HT1080 (cell line): ENCODE measurements at regions not wholly inside any gene's neighbourhood (a gene's known extent, or its start where the extent isn't known, plus 50 kb on each side); places are given as distances from the start of the nearest gene placed in this dataset.
A peak's percentile ranks its signal among the peaks of the same experiment; 100 is the strongest.
"Not testable (repeated sequence)": the region's sequence is repeated elsewhere in the genome, so short reads cannot be mapped to it uniquely, and the experiment has no call there.

ENCODE experiments used
- DNase-seq: peaks from one replicate; pipeline ENCODE4 v3.0.0-alpha.2; 2015; ENCODE audit warnings: low read depth

DNA sequence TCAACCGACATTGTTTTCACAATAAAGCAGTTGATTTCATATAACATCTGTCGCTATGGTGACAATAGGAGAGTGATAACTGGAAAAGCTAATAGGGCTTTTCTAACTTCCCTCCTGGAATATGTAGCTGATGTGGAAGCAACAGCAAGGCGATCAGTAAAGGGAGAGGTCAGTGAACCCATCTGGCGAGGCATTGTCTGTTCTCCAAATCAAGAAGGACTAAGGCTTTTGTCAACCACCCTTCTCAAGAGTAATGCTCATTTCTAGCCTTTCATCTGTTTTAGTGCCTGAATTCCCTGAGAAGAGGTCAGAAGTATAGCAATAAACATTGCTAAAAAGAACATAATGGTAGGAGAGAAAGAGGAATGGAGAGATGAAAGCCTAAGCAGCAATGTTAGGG is 201.3 kb downstream of the AKAP7 start:
- DNase-seq, result no peak

DNA sequence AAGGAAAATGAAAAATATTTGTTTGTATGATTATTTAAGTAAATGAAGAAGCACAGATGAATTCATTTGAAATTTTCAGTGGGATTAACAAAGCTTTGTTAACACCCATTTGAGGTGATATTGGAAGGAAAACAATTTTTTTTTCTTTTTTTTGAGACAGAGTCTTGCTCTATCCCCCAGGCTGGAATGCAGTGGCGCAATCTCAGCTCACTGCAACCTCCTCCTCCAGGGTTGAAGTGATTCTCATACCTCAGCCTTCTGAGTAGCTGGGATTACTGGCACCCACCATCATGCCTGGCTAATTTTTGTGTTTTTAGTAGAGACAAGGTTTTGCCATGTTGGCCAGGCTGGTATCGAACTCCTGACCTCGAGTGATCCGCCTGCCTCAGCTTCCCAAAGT is 211.6 kb downstream of the AKAP7 start:
- not testable (repeated sequence) for DNase-seq

DNA sequence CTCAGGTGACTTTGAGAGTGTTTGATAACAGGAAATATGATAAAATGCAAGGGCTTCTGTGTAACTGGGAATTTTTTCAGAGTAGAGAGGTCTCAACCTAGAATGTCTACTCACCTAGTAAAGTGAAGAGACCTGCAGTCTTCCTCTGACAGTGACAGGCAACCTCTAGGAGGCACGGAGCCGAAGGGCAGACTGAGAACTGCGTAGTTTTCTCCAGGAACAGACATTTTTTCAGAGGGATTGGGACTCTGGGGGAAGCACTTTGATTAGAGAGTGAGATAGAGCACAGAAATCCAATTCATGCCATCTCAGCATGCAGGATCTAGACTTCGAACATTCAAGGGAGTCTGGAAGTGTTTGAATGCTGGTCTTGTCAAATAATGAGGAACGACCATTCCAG is 213.3 kb downstream of the AKAP7 start:
- DNase-seq, result no peak

DNA sequence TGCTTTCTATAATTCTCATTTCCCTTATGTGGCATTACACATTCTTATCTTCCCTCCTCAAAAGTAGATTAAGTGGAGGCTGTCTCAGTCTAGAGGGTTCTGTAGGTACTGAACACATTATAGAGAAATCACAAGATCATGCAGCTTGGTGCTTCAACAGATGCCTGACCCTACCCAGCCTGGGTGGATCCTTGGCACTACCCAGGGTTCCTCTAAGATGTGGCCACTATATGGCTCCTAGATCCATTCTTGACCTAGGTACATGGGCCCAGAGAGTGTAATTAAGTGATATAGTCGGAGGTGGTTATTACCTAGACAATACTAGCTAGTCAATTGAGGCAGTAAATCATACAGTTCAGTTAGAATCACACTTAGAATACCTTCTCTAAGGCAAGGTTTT is 213.9 kb downstream of the AKAP7 start:
- no peak for DNase-seq

DNA sequence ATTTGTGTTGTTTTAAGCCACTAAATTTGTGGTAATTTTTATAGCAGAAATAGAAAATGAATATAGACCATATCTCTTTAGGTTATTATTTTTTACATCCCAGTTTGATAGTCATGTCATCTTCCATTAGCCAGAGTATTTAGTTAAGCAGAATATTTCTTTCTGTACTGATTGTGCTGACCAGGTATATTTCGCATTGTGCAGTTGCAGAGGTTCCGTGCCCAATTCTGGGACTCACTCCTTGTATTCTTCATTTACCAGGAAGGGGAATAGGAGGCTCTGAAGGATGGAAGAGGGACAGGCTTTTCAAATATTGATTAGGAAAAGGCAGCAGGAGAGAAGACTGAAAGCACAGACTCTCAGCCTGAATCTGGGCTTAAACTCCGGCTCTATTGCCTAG is 217.8 kb downstream of the AKAP7 start:
- no peak for DNase-seq

DNA sequence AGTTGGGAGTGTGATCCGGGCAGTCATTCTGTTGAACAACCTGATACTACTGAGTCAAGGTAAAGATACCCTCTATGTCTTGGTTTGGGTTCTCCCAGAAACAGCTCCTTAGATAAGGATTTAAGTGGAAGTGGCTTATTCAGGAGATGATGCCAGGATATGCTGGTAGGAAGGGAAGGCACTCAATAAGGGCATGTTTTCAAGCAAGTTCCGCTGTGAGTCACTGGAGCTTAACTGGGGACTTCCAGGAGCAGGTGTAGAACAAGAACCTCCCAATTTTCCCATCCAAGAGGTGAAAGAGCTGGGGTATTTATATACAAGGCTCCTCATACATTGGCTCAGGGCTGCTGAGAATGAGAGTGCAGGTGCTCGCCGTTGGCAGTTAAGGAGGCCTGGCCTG is 218.6 kb downstream of the AKAP7 start:
- no peak for DNase-seq

DNA sequence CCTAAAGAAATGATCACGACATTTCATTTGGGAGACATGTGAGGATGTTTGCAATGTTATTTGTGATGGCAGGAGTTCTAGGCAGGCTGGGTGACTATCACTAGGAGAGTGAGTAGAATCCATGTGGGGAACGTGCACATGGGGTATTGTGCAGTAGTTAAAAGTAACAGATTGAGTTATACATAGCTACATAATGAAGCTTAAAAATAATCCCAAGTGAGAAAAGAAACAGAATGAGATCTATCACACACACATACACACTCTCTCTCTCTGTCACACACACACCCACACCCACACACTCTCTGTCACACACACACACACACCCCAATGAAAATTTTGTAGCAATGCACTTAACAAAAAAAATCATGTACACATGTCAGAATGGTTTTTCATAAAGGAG is 218.7 kb upstream of the ARG1 start:
- DNase-seq, result no peak

DNA sequence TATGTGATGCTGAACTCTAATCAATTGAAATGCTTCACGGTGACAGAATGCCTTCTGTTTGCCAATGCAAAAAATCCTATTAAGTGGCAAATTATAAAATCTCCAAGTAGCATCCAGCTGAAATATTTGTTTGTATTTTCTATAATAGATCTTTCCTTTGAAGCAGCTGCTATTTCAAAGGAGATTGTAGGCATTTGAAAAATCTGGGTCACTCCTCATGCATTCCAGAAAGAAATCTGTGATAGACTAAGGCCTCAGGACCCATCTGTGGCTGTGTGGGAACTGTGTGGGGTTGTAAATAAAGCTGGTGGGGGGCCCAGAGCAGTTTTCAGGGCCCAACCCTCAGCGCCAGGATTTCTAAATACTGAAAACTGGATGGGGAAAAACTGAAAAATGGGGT is 216.9 kb upstream of the ARG1 start:
- no peak for DNase-seq

DNA sequence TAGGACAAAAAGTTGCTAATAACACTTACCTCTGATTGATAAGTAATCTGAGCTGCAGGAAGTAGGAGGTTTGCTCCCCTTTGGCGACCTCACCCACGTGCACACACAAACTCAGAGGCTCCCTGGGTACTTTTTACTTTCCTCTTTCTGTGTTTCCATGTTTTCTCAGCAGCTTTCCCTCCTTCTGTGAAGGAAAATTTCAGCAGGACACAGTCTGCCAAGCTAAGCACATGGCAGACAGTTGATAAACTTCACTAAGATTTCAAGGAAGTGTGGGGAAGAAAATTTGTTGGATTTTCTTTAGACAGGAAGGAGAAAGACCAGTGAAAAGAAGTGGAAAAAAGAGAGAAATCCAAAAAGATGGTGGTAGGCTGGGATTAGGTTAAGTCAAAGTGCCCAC is 215.5 kb upstream of the ARG1 start:
- no peak for DNase-seq

DNA sequence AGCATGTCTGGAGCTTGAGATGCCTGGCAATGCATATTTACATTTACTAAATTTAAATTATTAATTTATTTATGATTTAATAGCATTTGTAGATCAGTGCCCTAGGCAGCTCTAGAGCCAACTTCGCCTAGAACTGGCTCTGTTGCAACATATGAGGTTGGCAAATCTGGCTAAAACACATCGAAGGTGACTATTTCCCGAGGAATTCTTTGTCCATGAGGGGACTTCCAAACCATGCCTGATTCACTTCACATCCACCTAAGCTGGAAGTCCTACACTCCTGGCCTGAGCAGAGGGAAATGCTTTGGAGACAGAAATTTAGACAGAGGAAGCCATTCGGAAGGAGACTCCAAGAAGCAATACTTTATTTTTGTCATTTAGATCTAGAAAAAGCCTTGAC is 211.0 kb upstream of the ARG1 start:
- peak; percentile 29 for DNase-seq

DNA sequence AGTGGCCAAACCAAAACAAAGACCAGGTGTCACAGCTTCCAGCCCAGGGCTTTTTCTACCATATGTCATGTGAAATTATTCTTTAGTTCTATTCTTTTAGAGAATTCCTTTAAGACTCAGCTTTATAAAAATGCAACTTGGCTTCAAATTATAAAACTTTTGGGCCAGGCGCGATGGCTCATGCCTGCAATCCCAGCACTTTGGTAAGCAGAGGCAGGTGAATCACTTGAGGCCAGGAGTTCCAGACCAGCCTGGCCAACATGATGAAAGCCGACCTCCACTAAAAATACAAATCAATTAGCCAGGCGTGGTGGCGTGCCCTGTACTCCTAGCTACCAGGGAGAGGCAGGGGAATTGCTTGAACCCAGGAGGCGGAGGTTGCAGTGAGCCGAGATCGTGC is 210.3 kb upstream of the ARG1 start:
- no peak for DNase-seq

DNA sequence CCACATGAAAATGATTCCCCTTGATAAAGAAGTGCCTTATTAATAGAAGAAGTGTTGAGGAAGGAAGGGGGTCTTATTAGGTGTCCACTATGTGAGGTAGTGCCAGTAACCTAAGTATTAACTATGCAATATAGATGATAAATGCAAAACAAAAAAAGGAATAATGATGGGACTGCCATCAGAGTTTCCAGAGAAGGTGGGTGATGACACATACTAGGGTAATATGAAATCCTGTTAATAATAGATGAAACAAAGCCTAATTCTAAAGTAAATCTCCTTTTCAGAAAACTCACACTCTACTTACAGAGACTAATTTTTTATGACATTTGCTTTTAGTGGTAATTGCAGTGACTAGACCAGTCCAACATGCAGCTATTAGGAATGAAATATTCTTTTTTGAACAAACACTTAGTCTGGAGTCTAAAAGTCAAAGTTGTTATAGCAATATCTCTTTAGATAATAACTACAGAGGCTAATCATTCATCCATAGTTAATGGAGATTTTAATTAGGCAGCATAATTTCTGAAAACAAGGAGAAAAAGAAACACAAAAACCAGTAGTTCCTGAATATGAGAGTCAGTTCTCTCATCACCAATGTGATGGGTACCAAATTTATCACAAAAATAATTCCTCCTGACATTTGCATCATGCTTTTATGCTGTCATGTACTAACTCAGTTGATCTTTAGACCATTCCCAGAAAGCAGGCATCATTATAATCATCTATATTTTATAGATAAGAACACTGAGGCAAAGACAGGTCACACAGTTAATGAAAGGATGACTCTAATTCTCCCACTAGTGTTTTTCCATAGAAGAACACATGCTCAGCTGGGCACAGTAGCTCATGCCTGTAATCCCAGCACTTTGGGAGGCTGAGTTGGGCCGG is 208.8 kb upstream of the ARG1 start:
- DNase-seq, result no peak

DNA sequence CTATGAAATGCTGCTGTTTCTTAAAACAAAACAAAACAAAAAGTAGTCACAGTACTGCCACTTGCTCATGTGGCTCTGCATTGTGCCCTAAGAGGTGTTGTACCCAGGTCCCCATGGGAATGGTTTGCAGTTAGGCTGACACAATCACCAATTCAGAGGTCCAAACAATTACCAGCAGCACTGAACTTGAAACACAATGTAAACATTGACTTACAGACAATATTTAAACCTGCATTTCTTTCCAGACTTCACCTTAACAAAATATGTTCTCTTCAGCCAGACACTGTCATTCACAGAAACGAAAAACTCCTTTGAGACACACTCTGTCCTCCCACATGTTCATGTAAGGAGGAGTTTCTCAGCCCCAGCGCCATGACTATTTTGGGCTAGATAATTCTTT is 206.8 kb upstream of the ARG1 start:
- no peak for DNase-seq

DNA sequence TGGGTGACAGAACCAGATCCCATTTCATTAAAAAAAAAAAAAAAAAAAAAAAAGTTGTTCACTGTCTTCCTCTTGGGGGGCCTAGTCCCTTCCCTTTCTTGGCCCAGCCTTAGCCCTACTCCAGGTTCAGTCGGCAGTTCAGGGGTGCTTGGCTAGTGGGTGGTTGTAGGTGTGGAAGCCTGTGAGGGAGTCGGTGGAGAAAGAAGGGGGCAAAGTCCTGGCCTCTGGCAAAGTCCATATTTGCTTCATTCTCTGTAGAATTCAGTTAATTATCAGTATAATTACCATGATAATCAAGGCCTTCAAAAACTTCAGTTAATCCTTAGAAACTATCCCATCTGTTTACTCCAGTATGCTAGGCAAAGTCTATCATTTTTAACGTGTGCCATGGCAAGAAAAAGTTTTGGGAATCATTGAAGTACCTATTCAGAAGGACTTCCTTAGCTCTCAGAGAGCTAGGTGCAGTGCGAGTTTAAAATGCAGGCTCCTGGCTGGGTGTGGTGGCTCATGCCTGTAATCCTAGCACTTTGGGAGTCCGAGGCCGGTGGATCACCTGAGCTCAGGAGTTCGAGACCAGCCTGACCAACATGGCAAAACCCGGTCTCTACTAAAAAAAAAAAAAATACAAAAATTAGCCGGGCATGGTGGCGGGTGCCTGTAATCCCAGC is 205.7 kb upstream of the ARG1 start:
- DNase-seq, result no peak

DNA sequence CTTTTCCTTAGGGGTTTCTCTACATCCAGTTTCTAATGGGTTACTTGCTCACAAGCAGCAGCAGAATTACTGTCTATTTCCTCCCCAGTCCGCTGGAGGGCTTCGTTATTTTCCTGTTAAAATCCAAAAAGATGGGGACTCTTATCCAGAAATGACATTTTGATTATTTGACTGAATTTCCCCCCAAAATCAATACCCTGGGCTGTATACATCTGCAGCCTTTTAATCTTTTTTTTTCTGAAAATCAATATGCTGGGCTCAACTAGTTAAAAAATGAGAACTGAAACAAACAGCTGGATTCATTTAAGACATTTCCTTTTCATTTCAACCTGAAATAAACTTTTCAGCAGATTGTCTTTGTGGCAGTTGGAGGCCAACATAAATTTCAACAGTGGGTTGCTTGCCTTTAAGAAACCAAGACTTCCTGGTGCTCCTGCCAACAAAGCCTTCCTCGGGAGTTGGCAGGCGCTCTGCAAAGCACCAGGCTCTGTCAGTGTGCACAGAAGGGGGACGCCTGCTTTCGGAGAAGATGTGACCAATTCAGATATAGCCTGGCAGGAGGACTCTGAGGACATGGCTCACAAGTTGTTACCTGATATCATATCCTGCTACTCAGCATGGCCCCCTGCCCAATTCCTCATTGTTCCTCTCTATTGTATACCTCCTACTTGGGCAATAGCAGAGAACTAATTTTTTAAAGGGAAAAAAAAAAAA is 204.7 kb upstream of the ARG1 start:
- DNase-seq, result no peak

DNA sequence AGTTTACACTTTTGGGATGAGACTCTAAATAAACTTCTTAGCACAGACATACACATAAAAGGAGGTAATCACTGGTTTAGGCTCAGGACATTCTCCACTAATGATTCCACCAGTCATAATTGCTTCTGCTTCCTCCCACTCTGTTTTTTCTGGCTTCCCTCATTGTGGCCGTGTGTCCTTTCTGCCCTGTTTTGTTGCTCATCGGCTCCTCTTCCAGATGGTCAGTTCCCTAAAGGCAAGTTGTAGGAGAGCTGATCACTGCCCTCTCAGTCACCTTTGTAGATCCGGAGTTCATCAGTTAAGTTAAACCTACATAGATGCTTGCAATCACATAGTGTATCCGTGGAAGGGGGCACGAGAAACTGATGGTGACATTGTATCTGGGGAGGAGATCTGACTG is 200.5 kb upstream of the ARG1 start:
- no peak for DNase-seq

DNA sequence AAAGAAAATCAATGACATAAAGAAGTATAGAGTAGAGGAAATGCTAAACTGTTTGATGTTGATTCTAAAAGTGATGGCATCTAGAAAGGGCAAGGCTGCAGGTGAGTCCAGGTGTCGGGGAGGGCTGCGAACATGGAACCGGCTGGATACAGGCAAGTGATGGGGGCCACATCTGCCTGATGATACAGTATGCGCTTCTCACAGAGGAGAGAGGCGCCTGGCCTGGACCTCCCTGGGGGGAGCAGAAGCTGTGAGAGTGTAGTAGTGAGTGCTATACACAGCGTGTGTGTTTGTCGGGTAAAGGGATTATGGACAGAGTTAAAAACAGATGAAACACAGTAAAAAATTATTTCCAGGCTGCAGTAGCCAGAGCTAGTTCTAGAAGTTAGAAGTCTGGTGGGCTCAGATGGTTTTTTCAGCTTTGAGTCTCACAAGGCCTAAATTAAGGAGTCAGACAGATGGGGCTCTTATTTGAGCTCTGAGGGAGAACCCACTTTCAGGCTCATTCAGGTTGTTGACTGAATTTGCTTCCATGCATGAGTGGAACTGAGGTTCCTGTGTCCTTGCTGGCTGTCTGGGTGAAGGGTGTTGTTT is 195.8 kb upstream of the ARG1 start:
- DNase-seq, result no peak

DNA sequence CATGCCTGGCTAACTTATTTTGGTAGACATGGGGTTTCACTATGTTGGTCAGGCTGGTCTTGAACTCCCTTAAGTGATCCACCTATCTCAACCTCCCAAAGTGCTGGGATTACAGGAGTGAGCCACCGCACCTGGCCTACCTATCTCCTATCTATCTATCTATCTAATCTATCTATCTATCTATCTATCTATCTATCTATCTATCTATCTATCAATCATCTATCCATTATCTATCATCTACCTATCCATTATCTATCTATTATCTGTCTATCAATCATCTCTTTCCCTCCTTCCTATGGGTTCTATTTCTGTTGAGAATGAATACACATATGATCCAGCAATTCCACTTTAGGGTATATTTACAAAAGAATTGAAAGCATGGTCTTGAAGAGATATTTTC is 194.2 kb upstream of the ARG1 start:
- DNase-seq, result no peak

DNA sequence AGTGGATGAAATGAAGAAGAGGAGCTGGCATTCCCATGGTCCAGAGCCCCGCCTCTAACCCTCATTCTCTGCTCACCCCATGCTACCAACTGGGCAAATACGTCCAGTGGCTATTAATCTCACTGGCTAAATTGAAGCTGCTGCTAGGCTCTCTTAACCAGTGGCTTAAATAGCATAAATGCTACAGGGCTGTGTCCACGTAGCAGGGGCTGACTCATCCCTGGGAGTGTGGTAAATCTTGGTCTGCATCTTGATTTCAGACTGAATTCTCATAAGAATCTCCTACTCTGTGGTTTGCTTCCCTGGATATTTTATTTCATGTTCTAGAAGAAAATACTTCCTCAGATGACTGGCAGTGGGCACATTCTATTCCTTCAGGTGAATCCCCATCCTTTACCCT is 193.1 kb upstream of the ARG1 start:
- DNase-seq, result peak; percentile 80

DNA sequence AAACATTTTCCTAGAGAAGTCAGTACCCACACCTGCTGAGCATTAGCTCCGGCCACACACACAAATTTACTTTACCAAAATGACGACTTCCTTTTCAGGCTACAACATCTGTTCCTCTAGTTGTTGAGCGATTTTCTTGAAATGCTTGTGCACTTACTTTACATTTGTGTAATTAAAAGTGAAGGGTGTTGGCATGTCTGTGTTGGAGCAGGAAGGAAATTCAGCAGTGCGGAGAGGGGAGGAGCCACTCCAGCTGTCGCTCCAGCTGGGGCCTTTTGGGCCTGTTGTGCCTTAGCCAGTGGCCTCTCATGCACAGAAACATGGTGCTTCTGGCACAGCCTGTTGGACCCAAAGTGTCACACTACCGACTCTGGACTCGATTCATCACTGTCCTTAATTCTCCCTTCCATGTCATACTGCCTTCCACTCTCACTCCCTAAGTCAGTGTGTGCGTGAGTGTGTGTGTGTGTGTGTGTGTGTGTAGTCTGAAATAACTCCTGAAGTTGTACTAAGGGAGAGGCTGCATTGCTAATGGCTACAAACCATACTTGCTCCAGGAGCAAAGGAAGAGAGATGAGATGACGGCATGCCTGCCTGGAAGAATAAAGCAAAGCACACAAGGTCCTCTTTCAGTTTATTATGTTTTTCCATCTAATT is 191.8 kb upstream of the ARG1 start:
- DNase-seq, result no peak

DNA sequence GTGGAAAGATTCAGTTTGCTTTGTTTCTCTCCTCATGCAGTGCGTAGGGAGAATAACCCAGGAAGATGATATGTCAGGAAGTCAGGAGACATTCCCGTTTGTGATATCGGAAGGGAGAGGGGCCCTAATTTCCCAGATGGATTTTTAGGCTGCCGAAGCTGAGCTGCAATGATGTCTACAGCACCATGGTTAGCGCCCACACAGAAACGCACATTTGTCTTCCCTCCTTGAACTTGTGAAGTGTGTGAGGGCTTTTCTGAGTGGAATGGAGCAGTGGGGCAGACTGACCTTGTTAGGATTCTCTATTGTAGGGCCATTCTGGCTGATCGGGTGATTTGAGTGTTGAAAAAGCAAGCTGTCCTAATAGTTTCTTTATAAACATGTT is 191.3 kb upstream of the ARG1 start:
- DNase-seq, result no peak

DNA sequence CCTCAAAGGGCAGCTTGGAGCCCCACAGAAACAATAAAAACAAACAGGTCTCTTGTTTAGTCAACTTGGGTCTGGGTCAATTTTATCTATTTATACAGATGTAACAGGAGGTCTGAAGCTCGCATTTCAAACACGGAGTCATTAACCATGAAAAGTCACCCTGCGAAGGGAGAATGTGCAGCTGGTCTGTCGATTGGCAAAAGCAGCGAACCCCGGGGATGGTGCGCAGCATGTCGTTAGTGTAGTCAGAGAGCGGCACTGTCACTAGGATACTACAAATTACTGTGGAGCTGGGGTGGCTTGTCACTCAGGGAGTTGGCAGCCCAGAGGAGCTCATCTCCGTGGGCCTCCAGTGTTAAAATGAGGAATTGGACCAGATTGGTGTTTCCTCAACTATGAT is 190.4 kb upstream of the ARG1 start:
- DNase-seq, result no peak
